Heart left ventricle (tissue), 16 donors: ENCODE measurements at regions not wholly inside any gene's neighbourhood (a gene's known extent, or its start where the extent isn't known, plus 50 kb on each side); places are given as distances from the start of the nearest gene placed in this dataset.

Experiments used
- ATAC-seq, 4 donors: fragments of 200-7000 bp; cut with Tn5 transposase; one replicate each; pipeline ENCODE4 v1.9.1; 2020 to 2022; ENCODE audit warnings: moderate library complexity in 4 of 4, mild to moderate bottlenecking in 3 of 4, moderate number of reproducible peaks in 1 of 4
- DNase-seq, 5 donors: peaks; one replicate each; pipeline ENCODE4 v3.0.0-alpha.2; 2020
- H3K27ac ChIP-seq, 12 donors: fragments of 200-600 bp; sonication (generic) in 4 of 12; one replicate each; pipeline versions ENCODE4 v1.5.0 to v1.8.0; 2016 to 2022; ENCODE audit warnings: mild to moderate bottlenecking in 2 of 12
- H3K27me3 ChIP-seq, 9 donors: fragments of 200-600 bp; sonication (generic) in 2 of 9; one replicate each; pipeline versions ENCODE4 v1.5.1 to v1.8.0; 2016 to 2022; ENCODE audit warnings: mild to moderate bottlenecking in 3 of 9
- H3K36me3 ChIP-seq, 9 donors: fragments of 200-600 bp; sonication (generic) in 2 of 9; one replicate each; pipeline versions ENCODE4 v1.5.0 to v1.8.0; 2018 to 2022; ENCODE audit warnings: mild to moderate bottlenecking in 2 of 9
- H3K4me1 ChIP-seq, 12 donors: fragments of 200-600 bp; sonication (generic) in 4 of 12; one replicate each; pipeline versions ENCODE4 v1.5.0 to v1.8.0; 2016 to 2022; ENCODE audit warnings: mild to moderate bottlenecking in 3 of 12
- H3K4me3 ChIP-seq, 12 donors: fragments of 200-600 bp; sonication (generic) in 4 of 12; one replicate each; pipeline versions ENCODE4 v1.5.0 to v1.8.0; 2017 to 2022; ENCODE audit warnings: mild to moderate bottlenecking in 9 of 12, moderate library complexity in 4 of 12
- H3K9me3 ChIP-seq, 12 donors: fragments of 200-600 bp; sonication (generic) in 4 of 12; one replicate each; pipeline versions ENCODE4 v1.5.0 to v1.8.0; 2016 to 2022; ENCODE audit warnings: mild to moderate bottlenecking in 1 of 12
- POLR2A ChIP-seq, 2 donors: fragments of 450-650 bp; IDR thresholded peaks; one replicate each; pipeline ENCODE4 v1.6.1; 2017; ENCODE audit warnings: antibody characterized with exemption in 2 of 2, mild to moderate bottlenecking in 2 of 2, moderate library complexity in 2 of 2
- WGBS, 4 donors: extraction: QIAGEN DNeasy Blood & Tissue Kit in 2 of 4; methylation state at CpG; one replicate each; pipeline versions ENCODE4 v1.1.5 to v1.1.7; 2013 to 2018; 5-methylcytosine and 5-hydroxymethylcytosine counted together
- intact Hi-C, 10 donors: fragments of 100-400 bp; cut with DNase I; formaldehyde crosslinking; loops; one replicate each; pipeline versions ENCODE4 v1.11.1 to v1.14.2; 2022
- TF ChIP-seq, protein P1 (sequence below), 12 donors: fragments of 200-600 bp; sonication (generic) in 4 of 12; IDR thresholded peaks; one replicate each; pipeline versions ENCODE4 v1.5.0 to v1.8.0; 2018 to 2022; ENCODE audit warnings: antibody characterized with exemption in 12 of 12, mild to moderate bottlenecking in 5 of 12
- donor health status: ischemic (EF 13 %, LVEDD 7.1; RV severe dilation, severe dysfunction).
- donor health status: healthy with polysubstance abuse.
- donor health status: DM: no; HTN: yes; CAD: no.
- donor health status: DM: no; HTN: no; CAD: no.
- donor health status: ischemic (EF 25% LVEDD 6.9; RV normal size, moderate dysfunction).
- donor health status: ischemic (EF 25% LVEDD 5.7; RV mildly dilated, moderate dysfunction).
- donor health status: healthy.
- donor health status: DM: yes; HTN: yes; CAD: no.
- donor health status: ischemic (EF 35%, LVEDD 5.7; RV mildly dilated, moderate dysfunction).
- donor health status: nonischemic (EF 11% LVEDD 7.7; RV severe dilation, severe dysfunction).
- donor health status: DM: yes; HTN: yes; CAD: no.
- donor health status: PGD.
- donor health status: ischemic (EF 29% LVEDD 5.4; RV normal size, mild dysfunction).
- donor health status: nonischemic (EF 23%, LVEDD 6.1; RV moderate dilation, normal function).

DNA sequence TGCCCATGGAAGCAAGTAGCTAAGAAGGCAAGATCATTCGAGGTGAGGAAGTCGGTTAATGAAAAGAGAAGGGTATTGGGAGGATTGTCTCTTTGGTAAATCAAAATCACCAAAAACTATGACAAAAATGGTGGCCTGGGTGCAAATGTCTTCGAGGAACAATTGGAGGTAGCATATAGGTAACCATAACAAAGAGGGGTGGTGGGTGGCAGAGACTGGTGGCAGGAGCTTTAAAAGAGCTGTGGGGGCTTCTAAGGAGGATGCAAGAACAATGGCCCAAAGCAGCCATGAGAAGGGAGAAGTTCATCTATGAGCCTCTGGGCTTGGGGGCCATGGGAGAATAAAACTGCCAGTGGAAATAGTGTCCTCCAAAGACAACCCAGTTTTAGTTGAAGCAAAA, 172.2 kb upstream of the PDE1C start:
- ATAC-seq, result no peak
- TF ChIP-seq, protein P1, sequence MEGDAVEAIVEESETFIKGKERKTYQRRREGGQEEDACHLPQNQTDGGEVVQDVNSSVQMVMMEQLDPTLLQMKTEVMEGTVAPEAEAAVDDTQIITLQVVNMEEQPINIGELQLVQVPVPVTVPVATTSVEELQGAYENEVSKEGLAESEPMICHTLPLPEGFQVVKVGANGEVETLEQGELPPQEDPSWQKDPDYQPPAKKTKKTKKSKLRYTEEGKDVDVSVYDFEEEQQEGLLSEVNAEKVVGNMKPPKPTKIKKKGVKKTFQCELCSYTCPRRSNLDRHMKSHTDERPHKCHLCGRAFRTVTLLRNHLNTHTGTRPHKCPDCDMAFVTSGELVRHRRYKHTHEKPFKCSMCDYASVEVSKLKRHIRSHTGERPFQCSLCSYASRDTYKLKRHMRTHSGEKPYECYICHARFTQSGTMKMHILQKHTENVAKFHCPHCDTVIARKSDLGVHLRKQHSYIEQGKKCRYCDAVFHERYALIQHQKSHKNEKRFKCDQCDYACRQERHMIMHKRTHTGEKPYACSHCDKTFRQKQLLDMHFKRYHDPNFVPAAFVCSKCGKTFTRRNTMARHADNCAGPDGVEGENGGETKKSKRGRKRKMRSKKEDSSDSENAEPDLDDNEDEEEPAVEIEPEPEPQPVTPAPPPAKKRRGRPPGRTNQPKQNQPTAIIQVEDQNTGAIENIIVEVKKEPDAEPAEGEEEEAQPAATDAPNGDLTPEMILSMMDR (IDR thresholded peaks at IDR 0.05), result no peak
- TF ChIP-seq POLR2A (IDR thresholded peaks at IDR 0.05), result no peak
- 49 to 50% (median 49%) methylated on average over 3 of the region's 3 CpGs for WGBS, 4 donors
- no peak overlapping the region for H3K4me3 ChIP-seq
- no peaks in the 10 kb centered on the region for H3K9me3 ChIP-seq
- H3K27me3 ChIP-seq, result no peaks in the 10 kb centered on the region
- no peak for DNase-seq
- intact Hi-C loops, result no loop called here
- H3K27ac ChIP-seq, result no peak overlapping the region
- H3K36me3 ChIP-seq, result no peaks in the 10 kb centered on the region
- H3K4me1 ChIP-seq, result peaks cover 0 to under 1% (median 0%) of the 10 kb centered on the region in 12 donors

DNA sequence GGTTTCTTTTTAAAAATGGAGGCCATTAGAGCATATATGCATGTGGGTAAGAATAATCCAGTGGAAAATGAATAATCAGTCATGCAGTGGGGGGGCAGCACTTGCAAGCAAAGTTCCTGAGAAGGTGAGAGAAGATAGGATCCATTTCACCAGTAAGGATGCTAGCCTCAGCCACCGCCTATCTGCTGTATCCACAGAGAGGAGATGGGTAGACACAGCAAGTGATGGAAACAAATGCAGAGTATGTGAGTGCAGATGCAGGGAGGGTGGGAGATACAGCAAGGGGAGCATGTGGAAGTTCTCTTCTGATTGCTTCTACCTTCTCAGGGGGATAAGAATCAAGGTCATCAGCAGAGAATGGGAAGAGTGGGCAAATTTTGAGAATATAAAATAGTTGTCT, 171.4 kb upstream of the PDE1C start:
- no peaks in the 10 kb centered on the region for H3K4me1 ChIP-seq
- no peaks in the 10 kb centered on the region for H3K36me3 ChIP-seq
- TF ChIP-seq, protein P1 (IDR thresholded peaks at IDR 0.05), result no peak
- TF ChIP-seq POLR2A (IDR thresholded peaks at IDR 0.05), result no peak
- H3K27ac ChIP-seq, result no peak overlapping the region
- ATAC-seq, result no peak
- 89 to 96% (median 91%) methylated on average over 1 of the region's 1 CpG for WGBS, 4 donors
- DNase-seq, result no peak
- H3K27me3 ChIP-seq, result no peaks in the 10 kb centered on the region
- H3K9me3 ChIP-seq, result no peaks in the 10 kb centered on the region
- no peak overlapping the region for H3K4me3 ChIP-seq
- intact Hi-C loops, result no loop called here

DNA sequence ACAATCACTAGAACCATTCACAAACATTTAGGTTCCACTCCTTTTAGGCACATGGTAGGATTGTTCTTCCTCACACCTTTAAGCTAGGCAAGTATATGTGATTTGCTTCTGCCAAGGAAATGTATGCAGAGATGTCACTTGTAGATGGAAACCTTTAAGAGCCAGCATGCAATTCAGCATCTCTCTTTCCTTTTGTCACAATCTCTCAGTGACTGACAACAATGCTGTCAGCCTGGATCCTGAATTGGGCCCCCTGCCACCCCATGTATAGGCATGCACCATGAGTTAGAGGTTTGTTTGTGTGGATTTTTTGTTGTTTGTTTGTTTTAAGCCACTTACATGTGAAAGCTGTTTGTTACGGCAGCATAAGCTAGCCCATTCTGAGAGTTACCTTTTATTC, 169.6 kb upstream of the PDE1C start:
- Histone ChIP-seq H3K27me3 (no peaks in the 10 kb centered on the region), H3K36me3 (no peaks in the 10 kb centered on the region), H3K27ac (no peak overlapping the region), H3K4me1 (no peaks in the 10 kb centered on the region), H3K9me3 (peaks cover 0 to 12% (median 3%) of the 10 kb centered on the region in 12 donors), H3K4me3 (no peak overlapping the region)
- intact Hi-C loops, result no loop called here
- DNase-seq (no peak), ATAC-seq (no peak)
- WGBS, 4 donors, result 81 to 92% (median 88%) methylated on average over 1 of the region's 1 CpG
- TF ChIP-seq, protein P1 (IDR thresholded peaks at IDR 0.05), result no peak
- TF ChIP-seq POLR2A (IDR thresholded peaks at IDR 0.05), result no peak

DNA sequence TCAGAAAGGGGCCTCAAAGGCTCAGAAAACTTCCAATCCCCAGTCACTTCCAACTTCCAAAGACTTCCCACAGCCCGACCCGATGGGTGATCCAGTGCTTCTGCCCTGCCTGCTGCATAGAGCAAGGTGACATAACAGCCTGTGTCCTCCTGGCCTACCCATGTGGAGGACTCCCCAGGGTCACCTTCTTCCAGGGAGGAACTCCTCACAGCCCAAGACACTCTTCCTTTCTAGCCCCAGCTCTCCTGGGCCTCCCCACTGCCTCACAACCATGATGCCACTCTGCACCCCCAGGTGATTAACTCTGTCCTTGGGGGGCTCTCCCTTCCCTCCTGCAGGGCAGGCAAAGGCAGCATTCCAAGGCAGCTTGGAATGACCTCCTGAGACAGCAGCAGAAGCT, 158.4 kb upstream of the PDE1C start:
- TF ChIP-seq, protein P1 (IDR thresholded peaks at IDR 0.05), result no peak
- TF ChIP-seq POLR2A (IDR thresholded peaks at IDR 0.05), result no peak

More for the DNA sequence above, 158.4 kb upstream of the PDE1C start:
- intact Hi-C loops, result no loop called here
- no peak overlapping the region for H3K4me3 ChIP-seq
- H3K36me3 ChIP-seq, result no peaks in the 10 kb centered on the region
- H3K27me3 ChIP-seq, result peaks cover 0 to 5% (median 0%) of the 10 kb centered on the region in 9 donors
- H3K9me3 ChIP-seq, result peaks cover 0 to 12% (median 0%) of the 10 kb centered on the region in 12 donors
- no peaks in the 10 kb centered on the region for H3K4me1 ChIP-seq
- H3K27ac ChIP-seq, result no peak overlapping the region
- no peak for ATAC-seq
- DNase-seq, result no peak
- WGBS, 4 donors, result 81 to 90% (median 86%) methylated on average over 2 of the region's 2 CpGs
